GM06990 (cell line): ENCODE measurements at regions not wholly inside any gene's neighbourhood (a gene's known extent, or its start where the extent isn't known, plus 50 kb on each side); places are given as distances from the start of the nearest gene placed in this dataset.
A peak's percentile ranks its signal among the peaks of the same experiment; 100 is the strongest.
"Not testable (repeated sequence)": the region's sequence is repeated elsewhere in the genome, so short reads cannot be mapped to it uniquely, and the experiment has no call there.

Source experiments
- DNase-seq: peaks from one replicate; pipeline ENCODE4 v3.0.0-alpha.2; 2011; ENCODE audit not compliant: insufficient read length; ENCODE audit errors: extremely low read depth
- H3K27me3 ChIP-seq: replicated peaks from 2 replicates; pipeline ENCODE4 v1.6.0; 2011; ENCODE audit warnings: low read length; ENCODE audit not compliant: control insufficient read depth, insufficient read depth
- H3K36me3 ChIP-seq: 2 replicates; pipeline ENCODE4 v1.5.1; 2011; ENCODE audit warnings: low read length; ENCODE audit not compliant: control insufficient read depth, insufficient read depth
- H3K4me3 ChIP-seq: replicated peaks from 2 replicates; pipeline ENCODE4 v1.5.1; 2011; ENCODE audit warnings: low read depth, mild to moderate bottlenecking, control low read depth, low read length
- CTCF ChIP-seq: IDR thresholded peaks from 2 replicates; pipeline ENCODE4 v1.5.1; 2011; ENCODE audit warnings: low read length, control low read depth, mild to moderate bottlenecking, inconsistent platforms; ENCODE audit not compliant: insufficient read depth, poor library complexity, severe bottlenecking

- H3K4me3 ChIP-seq, result no peak overlapping the region
- peak; percentile 1 for DNase-seq
- H3K36me3 ChIP-seq, result no peaks in the 10 kb centered on the region
- no peak for TF ChIP-seq CTCF
- H3K27me3 ChIP-seq, result no peaks in the 10 kb centered on the region
These were observed 233.9 kb upstream of the RPS23 start for GRCh38 chr5:82512025-82512424.

GRCh38 chr5:82511134-82511533 is 233.0 kb upstream of the RPS23 start:
- Histone ChIP-seq H3K4me3 (no peak overlapping the region), H3K36me3 (no peaks in the 10 kb centered on the region), H3K27me3 (no peaks in the 10 kb centered on the region)
- TF ChIP-seq CTCF, result no peak
- no peak for DNase-seq

GRCh38 chr5:82509762-82510161 is 231.6 kb upstream of the RPS23 start:
- DNase-seq, result no peak
- no peak for TF ChIP-seq CTCF
- Histone ChIP-seq H3K4me3 (no peak overlapping the region), H3K36me3 (no peaks in the 10 kb centered on the region), H3K27me3 (no peaks in the 10 kb centered on the region)

DNA sequence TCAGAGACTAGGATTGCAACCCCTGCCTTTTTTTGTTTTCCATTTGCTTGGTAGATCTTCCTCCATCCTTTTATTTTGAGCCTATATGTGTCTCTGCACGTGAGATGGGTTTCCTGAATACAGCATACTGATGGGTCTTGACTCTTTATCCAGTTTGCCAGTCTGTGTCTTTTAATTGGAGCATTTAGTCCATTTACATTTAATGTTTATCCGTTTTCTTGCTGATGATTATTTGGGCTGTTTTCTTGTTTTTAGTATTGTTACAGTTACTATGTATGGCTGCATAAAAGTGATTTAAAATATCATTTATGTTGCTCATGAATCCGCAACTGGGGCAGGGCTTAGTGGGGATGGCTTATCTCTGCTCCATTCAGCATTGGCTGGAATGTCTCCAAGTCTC is 228.2 kb upstream of the RPS23 start:
- DNase-seq, H3K36me3 ChIP-seq, H3K4me3 ChIP-seq, H3K27me3 ChIP-seq: not testable (repeated sequence)

DNA sequence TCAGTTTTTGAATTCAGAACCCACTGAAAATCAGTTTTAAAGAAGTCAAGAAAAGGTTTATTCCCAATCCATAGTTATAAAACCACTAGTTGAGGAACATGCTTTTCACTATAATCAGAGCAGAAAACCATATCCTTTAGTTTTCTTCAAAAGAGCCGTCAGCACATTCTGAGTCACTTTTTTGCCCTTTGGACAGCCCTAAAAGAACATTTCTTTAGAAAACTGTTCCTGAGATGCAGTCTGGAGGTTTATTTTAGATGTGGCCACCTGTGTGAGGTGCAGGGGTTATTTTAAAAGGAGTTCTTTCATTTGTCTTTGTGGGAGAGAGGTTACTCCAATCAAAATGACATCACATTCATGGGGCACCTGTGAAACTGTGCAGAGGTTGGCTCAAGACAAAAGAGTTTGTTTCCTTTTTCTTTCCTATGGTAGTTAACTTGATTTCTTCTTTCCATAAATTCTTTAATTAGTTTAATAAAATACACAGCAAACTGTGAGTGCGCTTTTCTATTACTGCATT is 221.6 kb upstream of the RPS23 start:
- no peaks in the 10 kb centered on the region for H3K36me3 ChIP-seq
- no peaks in the 10 kb centered on the region for H3K27me3 ChIP-seq
- H3K4me3 ChIP-seq, result no peak overlapping the region
- no peak for DNase-seq
- TF ChIP-seq CTCF, result no peak

DNA sequence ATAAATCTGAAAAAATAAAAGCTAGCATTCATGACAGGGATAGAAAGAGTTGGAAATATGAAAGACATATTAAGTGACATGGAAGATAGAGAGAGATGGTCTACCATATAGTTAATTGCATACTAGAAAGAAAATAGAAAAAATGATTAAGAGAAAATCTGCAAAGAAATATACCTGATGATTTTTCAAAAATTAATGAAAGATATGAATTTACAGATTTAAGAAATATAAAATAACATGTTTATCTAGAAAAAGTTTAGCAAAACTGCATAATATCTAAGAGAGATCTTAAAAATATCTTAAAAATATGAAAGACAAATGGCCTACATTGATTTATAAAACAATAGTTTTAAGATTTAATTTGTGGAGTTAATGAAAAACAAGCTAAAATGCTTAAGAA is 219.1 kb upstream of the RPS23 start:
- TF ChIP-seq CTCF, result no peak
- no peaks in the 10 kb centered on the region for H3K36me3 ChIP-seq
- no peak overlapping the region for H3K4me3 ChIP-seq
- DNase-seq, result no peak
- no peaks in the 10 kb centered on the region for H3K27me3 ChIP-seq
